HG03520 (cell line): ENCODE measurements at regions not wholly inside any gene's neighbourhood (a gene's known extent, or its start where the extent isn't known, plus 50 kb on each side); places are given as distances from the start of the nearest gene placed in this dataset.
"Not testable (repeated sequence)": the region's sequence is repeated elsewhere in the genome, so short reads cannot be mapped to it uniquely, and the experiment has no call there.

Experiments used
- ATAC-seq: cut with Tn5 transposase; IDR thresholded peaks from one replicate; pipeline ENCODE4 v1.9.1; 2021; ENCODE audit warnings: mild to moderate bottlenecking, moderate library complexity; ENCODE audit not compliant: unreplicated experiment

DNA sequence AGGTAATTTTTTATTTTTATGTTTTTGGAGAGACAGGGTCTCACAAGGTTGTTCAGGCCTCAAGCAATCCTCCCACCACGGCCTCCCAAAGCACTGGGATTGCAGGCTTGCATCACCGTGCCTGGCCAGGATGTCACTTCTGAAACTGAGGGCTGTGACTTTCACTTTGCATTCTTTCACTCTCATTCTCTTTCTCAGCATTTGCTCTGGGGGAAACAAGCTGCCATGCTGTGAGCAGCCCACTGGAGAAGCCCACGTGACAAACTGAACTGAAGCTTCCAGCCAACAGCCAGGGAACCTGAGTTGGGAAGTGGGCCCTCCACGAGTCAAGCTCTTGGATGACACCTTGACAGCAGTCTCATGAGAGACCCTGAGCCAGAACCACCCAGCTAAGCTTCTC, 109.4 kb downstream of the C5orf15 start:
- ATAC-seq = no peak

GRCh38 chr5:133857595-133858313, 110.7 kb downstream of the C5orf15 start:
- not testable (repeated sequence) for ATAC-seq

- ATAC-seq = no peak
These were observed 113.9 kb downstream of the C5orf15 start for GRCh38 chr5:133854554-133854953.

- ATAC-seq = no peak
These were observed 114.6 kb downstream of the C5orf15 start for GRCh38 chr5:133853646-133854365.

DNA sequence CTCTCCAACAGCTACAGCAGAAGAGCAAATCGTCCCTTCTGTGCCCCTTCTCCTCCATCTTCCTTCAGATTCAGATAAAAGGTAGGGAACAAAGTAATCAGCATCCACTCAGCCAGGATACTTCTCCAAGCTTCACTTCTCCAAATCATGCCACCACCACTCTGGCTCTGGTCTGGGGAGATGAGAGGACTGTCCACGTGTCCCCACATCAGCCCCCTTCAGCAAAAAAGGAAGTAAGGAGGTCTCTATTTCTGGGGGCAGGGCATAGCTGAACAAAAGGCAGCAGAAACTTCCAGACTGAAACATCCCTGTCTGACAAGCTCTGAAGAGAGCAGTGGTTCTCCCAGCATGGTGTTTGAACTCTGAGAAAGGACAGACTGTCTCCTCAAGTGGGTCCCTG, 116.9 kb downstream of the C5orf15 start:
- ATAC-seq = no peak

DNA sequence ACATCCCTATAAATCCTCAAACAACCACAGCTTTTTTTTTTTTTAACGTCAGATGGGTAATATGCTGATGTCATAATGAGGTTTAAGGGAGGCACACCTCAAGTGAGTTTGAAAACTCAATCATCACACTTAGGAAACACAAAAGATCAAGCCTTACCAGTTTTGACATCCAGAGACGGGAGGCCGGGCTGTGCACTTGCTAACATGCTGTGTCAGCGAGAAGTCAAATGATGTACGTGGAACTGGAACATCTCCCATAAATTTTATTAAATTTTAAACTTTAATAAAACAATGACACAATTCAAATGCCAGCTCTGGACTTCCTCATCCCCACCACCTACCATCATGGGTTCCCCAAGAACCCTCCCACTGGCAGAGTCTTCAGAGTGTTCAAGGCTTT, 117.6 kb downstream of the C5orf15 start:
- ATAC-seq = no peak

DNA sequence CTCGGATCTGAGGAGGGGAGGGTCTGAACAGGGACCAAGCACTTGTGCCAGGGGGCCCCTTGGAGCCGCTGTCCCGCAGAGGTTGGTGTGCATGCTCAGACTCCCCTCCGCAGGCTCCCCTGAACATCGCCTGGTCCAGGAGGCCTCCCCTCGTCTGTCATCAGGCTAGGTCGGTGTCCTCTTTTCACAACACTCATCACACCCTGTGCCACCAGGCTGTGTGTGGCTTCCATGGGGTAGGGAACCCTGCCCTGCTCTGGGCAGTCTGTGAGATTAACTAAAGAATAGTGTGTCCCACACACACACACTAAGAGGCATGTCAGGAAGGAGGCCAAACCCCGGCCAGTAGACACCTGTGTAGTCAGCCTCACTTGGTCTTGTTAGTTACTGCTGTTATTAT, 119.3 kb downstream of the C5orf15 start:
- ATAC-seq = no peak

DNA sequence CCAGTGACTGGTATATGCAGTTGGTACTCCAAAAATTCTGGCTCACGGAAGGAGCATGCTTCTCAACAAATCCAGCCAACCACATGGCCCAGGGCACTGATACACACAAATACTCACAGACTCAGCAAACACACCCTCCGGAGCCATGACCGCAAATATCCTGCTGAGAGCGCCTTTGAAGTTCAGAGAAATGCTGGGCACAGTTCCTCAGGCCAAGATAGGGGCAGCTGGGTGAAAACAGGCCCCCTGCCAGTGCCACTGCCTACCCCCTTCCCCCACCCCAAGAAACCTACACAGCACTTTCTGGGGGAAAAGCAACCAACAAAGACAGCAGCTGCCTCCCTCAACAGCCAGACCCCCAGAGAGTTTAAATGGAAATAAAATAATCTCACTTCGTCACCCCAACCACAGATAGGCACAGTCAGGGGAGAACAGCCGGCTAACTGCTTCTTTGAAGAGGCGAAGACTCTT, 120.0 kb downstream of the C5orf15 start:
- no peak for ATAC-seq

- no peak for ATAC-seq
These were observed 120.5 kb downstream of the C5orf15 start for GRCh38 chr5:133847886-133848285.

- no peak for ATAC-seq
These were observed 121.1 kb downstream of the C5orf15 start for GRCh38 chr5:133847301-133847700.

DNA sequence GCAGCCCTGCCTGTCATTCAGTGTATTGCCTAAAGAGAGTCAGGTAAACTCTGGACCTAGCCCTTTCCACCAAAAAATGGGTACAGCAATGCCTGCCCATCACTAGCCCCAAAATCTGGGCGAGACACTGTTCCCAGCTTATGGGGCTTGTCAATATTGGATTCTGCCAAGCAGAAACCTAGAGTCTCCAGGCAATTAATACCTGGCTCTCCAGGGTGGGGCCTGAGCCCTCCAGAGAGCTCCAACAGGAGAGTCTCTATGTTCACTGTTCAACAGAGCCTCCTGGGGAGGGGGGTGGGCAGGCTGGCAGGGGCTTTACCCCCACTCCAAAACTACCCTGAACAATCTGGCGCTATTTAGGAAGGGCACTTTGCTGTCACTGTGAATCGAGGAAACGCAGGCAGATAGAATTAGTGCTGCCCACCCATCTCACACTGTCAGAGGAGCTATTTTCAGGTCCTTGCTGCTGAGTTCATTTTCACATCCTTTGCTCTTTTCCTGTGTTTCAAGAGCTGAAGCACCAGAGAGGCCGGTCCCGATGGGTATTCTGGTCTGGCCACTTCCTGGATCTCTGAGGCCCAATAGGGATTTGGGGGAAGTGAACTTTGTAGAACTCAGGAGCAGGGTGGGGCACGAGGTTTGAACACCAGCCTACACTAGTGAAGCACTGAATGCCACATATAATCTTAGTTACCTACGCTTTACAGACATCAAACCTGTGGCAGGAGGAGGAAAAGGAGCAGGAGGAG, 121.8 kb downstream of the C5orf15 start:
- ATAC-seq = no peak

DNA sequence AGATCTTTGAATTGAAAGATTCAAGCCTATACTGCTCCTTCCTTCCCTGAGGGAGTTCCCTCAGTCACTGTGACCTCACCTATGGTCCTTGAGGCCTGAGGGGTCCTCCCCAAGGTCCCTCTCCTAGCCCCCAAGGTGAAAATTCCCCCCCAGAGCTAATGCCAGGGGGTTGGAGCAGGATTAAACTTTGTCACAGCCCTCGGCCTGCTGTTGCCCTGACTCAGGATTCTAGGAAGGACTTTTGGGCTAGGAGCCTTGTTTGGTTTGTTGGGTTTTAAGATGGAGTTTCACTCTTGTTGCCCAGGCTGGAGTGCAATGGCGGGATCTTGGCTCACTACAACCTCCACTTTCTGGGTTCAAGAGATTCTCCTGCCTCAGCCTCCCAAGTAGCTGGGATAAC, 123.2 kb downstream of the C5orf15 start:
- ATAC-seq = no peak

DNA sequence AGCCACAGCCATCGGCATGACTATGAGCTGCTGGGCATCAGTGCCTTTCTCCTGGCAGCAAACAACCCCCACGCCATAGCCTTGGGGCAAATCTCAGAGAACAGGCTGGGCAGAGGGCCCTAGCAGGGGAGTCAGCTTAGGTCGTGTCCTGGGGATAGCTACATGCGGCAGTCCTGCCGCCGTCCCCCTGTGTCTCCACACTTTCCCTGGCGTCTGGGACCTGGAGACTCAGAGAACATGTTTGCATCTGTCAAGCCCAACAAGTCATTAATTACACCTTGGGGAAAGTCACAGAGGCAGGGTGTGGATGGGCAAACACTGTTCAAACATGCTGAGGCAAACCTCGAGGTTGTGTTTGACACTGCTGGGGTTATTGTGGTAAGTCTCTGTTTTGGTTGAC, 123.6 kb downstream of the C5orf15 start:
- ATAC-seq = no peak

GRCh38 chr5:133843911-133844310, 124.5 kb downstream of the C5orf15 start:
- no peak for ATAC-seq

DNA sequence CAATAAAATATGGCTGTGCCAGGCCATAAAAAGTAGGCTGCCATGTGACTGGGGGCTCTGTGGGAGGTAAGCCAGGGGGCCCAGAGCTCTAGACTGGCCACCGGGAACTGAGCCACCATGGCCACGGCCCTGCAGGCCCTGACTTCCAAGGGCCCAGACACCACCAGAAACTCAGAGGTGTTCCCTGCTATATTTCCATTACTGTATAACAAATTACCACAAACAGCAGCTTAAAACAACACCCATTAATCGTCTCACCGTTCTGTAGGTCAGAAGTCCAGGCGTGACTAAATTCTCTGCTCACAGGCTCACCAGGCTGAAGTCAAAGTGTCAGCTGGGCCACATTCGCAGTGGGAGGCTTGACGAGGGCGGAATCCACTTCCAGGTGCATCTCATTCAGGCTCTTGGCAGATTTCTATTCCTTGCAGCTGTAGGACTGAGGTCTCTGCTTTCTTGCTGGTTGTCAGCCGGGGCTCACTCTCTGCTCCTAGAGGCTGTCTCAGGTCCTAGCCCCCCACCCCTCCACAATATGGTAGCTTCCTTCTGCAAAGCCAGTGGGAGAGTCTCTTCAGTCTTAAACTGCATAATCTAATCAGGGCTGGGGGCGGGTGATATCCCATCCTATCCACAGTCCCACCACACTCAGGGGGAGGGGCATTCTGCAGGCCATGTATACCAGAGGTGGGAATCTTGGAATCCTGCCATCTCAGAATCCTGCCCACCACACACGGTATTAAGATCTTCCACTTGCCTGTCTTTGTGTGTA, 125.4 kb downstream of the C5orf15 start:
- no peak for ATAC-seq

- no peak for ATAC-seq
These were observed 126.3 kb downstream of the C5orf15 start for GRCh38 chr5:133841831-133842750.

DNA sequence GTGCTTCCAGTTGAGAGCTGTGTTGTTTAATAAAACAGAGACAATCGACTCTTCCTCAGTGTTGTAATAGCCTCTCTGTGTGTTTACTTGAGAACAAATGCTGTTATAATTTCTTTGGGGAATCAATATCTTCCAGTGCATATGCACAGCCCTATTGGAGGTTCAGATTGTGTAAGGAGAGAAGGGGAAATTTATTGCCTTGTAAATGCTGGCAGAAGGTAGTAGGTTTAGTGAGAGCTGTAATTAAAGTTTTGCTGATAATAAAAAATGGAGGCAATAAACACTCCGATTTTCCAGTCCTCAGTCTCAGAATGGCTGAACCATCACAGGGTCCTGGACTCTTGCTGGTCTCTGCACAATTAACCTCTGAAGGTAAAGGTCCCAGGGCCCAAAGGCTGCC, 128.3 kb downstream of the C5orf15 start:
- ATAC-seq = no peak

- no peak for ATAC-seq
These were observed 128.7 kb downstream of the C5orf15 start for GRCh38 chr5:133839721-133840120.

DNA sequence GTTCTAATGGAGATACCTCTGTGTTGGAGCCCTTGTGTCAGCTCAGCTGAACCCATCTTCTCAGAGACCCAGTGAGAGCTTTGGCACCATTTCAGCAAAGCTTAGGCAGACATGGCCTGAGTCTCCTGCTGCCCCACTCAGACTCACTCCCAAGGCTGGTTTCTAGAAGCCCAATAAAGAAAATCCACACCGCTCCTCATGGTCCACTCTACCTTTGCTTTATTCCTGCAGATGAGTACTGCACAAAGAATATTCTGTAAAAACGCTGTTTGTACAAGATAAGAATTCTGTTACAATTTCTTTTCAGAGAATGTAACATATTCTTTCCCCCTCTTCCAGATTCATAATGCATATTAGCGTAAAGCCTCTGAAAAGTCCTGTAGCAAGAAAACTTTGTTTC, 129.3 kb downstream of the C5orf15 start:
- ATAC-seq = no peak

GRCh38 chr5:133838286-133838685, 130.1 kb downstream of the C5orf15 start:
- no peak for ATAC-seq
